Cardiac muscle cell (in vitro differentiated cells and primary cell): ENCODE measurements at regions not wholly inside any gene's neighbourhood (a gene's known extent, or its start where the extent isn't known, plus 50 kb on each side); places are given as distances from the start of the nearest gene placed in this dataset.

Experiments
- DNase-seq, 2 donors: peaks; one replicate each; pipeline versions ENCODE4 v3.0.0 to v3.0.0-alpha.2; 2010 to 2017; ENCODE audit warnings: low read depth in 1 of 2, low spot score in 1 of 2
- H3K27ac ChIP-seq: fragments of 200-600 bp; sonication (generic); 2 replicates; pipeline ENCODE4 v1.5.1; 2016
- H3K27me3 ChIP-seq: fragments of 200-600 bp; sonication (generic); 2 replicates; pipeline ENCODE4 v1.6.0; 2016; ENCODE audit warnings: control low read depth
- H3K36me3 ChIP-seq: fragments of 200-600 bp; sonication (generic); 2 replicates; pipeline ENCODE4 v1.5.1; 2016; ENCODE audit warnings: control low read depth
- H3K4me1 ChIP-seq: fragments of 200-600 bp; sonication (generic); 2 replicates; pipeline ENCODE4 v1.8.1; 2017; ENCODE audit warnings: low read depth, mild to moderate bottlenecking, mixed run types
- H3K4me3 ChIP-seq: fragments of 200-600 bp; sonication (generic); 2 replicates; pipeline ENCODE4 v1.5.1; 2016; ENCODE audit warnings: mild to moderate bottlenecking
- H3K9me3 ChIP-seq: fragments of 200-600 bp; sonication (generic); 2 replicates; pipeline ENCODE4 v1.5.1; 2017; ENCODE audit warnings: low read depth, mild to moderate bottlenecking, control low read depth
- TF ChIP-seq, protein P1 (sequence below): IDR thresholded peaks from 2 replicates; pipeline ENCODE4 v1.5.1; 2012; ENCODE audit warnings: low read depth, mild to moderate bottlenecking, low read length

DNA sequence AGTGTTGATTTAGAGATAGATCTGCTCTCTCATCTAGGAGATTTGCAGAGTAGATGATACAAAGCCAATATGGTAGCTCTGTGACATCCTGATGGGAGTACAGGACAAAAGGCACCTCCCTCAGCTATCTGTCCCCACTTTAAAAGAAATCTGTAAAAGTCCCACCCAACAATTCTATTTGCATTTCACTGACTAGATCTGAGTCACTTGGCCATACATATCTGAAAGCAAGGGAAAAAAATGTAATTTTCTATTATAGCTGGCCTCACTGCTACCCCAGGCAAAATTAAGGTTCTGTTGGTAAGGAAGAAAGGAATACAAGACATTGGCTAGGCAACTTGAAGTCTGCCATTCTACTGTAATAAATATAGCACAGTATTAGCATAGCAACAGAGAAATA is 96.2 kb upstream of the RNF180 start:
- Histone ChIP-seq H3K4me1 (no peaks in the 10 kb centered on the region), H3K9me3 (no peaks in the 10 kb centered on the region), H3K27me3 (no peaks in the 10 kb centered on the region), H3K36me3 (no peaks in the 10 kb centered on the region), H3K4me3 (no peak overlapping the region), H3K27ac (no peak overlapping the region)
- TF ChIP-seq, protein P1, sequence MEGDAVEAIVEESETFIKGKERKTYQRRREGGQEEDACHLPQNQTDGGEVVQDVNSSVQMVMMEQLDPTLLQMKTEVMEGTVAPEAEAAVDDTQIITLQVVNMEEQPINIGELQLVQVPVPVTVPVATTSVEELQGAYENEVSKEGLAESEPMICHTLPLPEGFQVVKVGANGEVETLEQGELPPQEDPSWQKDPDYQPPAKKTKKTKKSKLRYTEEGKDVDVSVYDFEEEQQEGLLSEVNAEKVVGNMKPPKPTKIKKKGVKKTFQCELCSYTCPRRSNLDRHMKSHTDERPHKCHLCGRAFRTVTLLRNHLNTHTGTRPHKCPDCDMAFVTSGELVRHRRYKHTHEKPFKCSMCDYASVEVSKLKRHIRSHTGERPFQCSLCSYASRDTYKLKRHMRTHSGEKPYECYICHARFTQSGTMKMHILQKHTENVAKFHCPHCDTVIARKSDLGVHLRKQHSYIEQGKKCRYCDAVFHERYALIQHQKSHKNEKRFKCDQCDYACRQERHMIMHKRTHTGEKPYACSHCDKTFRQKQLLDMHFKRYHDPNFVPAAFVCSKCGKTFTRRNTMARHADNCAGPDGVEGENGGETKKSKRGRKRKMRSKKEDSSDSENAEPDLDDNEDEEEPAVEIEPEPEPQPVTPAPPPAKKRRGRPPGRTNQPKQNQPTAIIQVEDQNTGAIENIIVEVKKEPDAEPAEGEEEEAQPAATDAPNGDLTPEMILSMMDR, result no peak
- no peak for DNase-seq

- Histone ChIP-seq H3K27ac (no peak overlapping the region), H3K4me1 (no peaks in the 10 kb centered on the region), H3K4me3 (no peak overlapping the region), H3K27me3 (no peaks in the 10 kb centered on the region), H3K36me3 (no peaks in the 10 kb centered on the region), H3K9me3 (no peaks in the 10 kb centered on the region)
- no peak for DNase-seq
- TF ChIP-seq, protein P1, result no peak
Observed at GRCh38 chr5:64050296-64050695, 88.1 kb upstream of the HTR1A start.

DNA sequence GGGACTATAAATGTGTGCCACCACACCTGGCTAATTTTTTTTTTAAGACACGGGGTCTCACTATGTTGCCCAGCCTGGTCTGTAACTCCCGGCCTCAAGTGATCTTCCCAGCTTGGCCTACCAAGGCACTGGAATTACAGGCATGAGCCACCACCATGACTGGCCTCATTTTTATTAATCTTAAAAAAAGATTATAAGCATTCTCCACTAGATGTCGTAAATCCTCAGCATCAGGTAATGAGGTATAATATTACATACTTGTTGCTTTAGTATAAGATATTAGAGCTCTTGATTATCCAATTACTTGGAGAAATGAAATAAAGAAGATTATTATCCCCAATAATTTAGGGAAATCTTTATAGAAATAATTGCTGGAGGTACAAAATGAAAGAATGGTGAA is 78.2 kb upstream of the HTR1A start:
- no peak for DNase-seq
- Histone ChIP-seq H3K9me3 (no peaks in the 10 kb centered on the region), H3K4me3 (no peak overlapping the region), H3K36me3 (no peaks in the 10 kb centered on the region), H3K27me3 (no peaks in the 10 kb centered on the region), H3K4me1 (no peaks in the 10 kb centered on the region), H3K27ac (no peak overlapping the region)
- TF ChIP-seq, protein P1, result no peak

DNA sequence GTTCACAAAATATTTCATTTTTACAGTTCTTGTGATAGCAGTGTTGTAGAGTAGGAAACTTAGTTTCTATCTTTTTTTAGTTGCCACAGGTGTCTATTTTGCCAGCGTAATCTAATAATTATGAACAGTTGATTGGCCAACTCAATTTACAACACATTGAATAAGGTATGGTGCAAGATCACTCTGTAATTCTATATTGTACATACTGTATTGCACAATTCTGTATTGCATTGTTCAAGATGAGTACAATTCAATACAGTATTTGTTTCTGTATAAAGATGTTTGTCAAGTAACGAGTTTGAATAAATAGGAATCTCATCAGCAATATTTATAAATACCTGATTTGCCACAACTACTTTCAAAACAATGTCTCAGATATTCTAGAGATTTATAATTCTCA is 64.2 kb upstream of the HTR1A start:
- Histone ChIP-seq H3K4me3 (no peak overlapping the region), H3K4me1 (no peaks in the 10 kb centered on the region), H3K9me3 (no peaks in the 10 kb centered on the region), H3K27ac (no peak overlapping the region), H3K36me3 (no peaks in the 10 kb centered on the region), H3K27me3 (no peaks in the 10 kb centered on the region)
- no peak for DNase-seq
- TF ChIP-seq, protein P1, result no peak

GRCh38 chr5:64019746-64020145 is 57.5 kb upstream of the HTR1A start:
- H3K27me3 ChIP-seq, result no peaks in the 10 kb centered on the region

More at GRCh38 chr5:64019746-64020145, 57.5 kb upstream of the HTR1A start:
- H3K36me3 ChIP-seq, result no peaks in the 10 kb centered on the region
- H3K4me3 ChIP-seq, result no peak overlapping the region
- H3K27ac ChIP-seq, result no peak overlapping the region
- no peaks in the 10 kb centered on the region for H3K4me1 ChIP-seq
- H3K9me3 ChIP-seq, result no peaks in the 10 kb centered on the region
- DNase-seq, result no peak
- TF ChIP-seq, protein P1, result no peak
